GM19023 (cell line): ENCODE measurements at regions not wholly inside any gene's neighbourhood (a gene's known extent, or its start where the extent isn't known, plus 50 kb on each side); places are given as distances from the start of the nearest gene placed in this dataset.

ENCODE experiments used
- ATAC-seq: cut with Tn5 transposase; IDR thresholded peaks from one replicate; pipeline ENCODE4 v1.9.1; 2021; ENCODE audit warnings: mild to moderate bottlenecking, moderate library complexity; ENCODE audit not compliant: unreplicated experiment

DNA sequence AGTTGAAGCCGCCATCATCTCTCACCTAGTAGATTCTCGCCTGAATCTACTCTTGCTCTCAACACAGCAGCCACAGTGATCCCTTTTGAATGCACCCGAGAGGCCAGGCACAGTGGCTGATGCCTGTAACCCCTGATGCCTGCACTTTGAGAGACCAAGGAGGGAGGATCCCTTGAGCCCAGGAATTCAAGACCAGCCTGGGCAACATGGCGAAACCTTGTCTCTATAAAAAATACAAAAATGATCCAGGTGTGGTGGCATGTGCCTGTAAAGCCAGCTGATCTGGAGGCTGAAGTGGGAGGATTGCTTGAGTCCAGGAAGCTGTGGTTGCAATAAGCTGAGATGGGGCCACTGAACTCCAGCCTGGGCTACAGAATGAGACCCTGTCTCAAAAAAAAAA, 60.3 kb upstream of the EML4 start:
- no peak for ATAC-seq

DNA sequence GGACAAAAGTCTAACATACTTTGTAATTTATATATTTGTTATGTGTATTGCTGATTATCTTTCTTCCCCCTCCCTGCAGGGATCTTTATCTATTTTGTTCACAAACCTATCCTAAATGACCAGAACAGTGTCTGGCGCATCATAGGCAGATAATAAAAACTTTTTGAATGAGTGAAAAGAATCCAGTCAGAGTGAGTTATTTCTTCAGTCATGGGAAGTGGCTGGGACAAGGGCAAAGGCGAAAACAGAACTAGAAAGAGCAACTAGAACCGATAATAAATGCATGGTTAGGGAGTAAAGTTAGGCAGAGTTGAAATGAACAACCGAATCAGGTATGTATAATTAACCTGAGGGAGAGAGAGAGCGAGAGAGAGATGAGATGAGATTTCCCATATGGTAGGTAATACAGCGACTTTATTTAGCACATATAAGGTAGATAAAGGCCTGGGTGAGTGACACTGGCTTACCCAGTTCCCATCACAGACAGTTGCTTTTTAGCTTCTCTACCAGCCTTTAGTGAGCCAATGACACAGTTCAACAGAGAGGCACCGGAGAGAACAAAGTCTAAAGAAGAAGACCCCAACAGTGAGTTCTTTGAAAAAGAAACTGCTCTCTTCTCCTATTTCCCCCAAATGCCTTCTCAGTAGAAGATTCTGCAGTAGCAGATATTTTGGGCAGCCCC, 59.1 kb upstream of the EML4 start:
- ATAC-seq = no peak

DNA sequence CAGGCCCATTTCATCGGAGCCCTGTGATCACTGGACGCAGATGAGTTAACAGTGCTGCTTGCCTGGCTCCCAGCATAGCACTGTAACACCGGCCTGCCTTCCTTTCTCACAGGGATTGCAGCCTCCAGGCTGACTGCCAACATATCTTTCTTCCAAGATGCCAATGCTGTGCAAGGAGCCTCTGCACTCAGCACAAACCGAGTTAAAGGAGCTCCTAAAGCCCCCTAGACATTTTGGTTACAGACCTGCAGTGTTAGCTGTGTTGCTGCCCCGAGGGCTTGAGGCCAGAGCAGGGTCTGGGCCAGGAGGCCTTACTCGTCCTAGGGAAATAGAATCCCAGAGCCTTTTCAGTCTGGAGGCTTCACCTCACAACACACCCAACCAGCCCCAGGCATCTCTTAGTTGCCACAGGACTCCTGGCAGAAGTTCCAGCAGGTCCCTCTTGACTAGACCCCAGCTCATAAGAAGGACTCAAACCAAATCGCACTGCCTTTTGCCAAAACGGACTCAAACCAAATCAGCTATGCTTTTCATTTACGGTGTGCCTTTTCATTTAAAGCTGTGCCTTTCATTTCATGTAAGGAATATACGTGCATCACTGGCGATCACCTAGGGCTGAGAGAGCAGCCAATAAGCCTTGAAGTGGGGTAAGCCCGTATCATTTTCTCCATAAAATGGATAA, 58.4 kb upstream of the EML4 start:
- ATAC-seq = no peak

DNA sequence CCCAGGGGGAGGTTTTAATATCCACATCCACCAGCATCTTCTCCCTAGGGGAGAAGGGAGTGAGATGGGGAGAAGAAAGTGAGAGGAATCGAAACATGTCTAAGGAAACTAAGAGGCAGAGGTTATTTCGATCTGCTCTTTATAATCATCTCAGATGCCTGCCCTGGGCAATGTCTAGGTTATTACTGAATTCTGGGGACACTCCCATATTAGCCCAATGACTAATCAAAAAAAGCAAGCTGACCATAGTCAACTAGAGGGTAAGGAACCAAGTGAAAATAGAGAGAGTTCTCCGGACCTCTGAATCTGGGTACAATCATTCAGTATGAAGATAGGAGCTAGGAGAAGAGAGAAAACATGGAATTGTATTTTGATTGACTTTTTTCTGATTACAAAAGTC, 56.7 kb upstream of the EML4 start:
- no peak for ATAC-seq

DNA sequence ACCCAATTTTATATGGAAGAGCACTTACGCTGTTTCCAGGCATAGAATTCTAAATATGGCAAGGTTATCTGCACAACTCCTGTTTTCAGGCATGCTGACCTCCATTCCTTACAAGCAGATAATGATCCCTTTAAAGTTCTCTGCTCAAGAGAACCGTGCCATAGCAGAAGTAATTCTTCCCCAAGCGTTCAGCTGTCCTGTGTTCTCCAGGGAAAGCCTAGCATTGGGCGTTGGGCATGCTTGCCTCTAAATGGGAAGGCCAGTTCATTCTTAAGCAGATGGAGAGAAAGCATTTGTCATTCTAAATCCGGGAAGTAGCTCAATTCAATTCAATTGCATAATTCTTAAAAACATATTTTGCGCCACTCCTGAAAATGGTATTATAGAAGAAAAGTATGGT, 55.7 kb upstream of the EML4 start:
- ATAC-seq = no peak

DNA sequence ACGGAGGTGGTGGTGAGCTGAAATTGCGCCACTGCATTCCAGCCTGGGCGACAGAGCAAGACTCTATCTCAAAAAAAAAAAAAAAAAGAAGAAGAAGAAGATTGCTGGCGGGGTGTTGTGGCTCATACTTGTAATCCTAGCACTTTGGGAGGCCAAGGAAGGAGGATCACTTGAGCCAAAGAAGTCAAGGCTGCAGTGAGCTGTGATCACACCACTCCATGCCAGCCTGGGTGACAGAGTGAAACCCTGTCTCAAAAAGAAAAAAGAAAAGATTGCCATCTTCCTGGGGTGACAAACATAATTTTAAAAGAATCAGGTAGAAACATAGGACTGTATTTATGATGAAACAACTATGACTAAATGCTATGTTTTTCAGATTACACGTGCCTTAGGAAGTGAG, 55.1 kb upstream of the EML4 start:
- ATAC-seq = no peak

DNA sequence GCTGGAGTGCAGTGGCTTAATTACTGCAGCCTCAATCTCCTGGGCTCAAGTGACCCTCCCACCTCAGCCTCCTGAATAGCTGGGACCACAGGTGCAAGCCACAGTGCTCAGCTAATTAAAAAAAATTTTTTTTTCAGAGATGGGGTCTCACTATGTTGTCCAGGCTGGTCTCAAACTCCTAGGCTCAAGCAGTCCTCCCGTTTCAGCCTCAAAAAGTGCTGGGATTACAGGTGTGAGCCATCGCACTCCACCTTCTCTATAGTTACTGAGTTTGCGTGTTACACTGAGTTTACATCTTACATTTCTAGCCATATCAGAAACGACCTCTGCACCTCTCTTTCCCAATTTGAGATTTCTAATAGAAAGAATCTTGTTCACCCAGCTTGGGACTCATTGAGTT, 53.6 kb upstream of the EML4 start:
- ATAC-seq = no peak

DNA sequence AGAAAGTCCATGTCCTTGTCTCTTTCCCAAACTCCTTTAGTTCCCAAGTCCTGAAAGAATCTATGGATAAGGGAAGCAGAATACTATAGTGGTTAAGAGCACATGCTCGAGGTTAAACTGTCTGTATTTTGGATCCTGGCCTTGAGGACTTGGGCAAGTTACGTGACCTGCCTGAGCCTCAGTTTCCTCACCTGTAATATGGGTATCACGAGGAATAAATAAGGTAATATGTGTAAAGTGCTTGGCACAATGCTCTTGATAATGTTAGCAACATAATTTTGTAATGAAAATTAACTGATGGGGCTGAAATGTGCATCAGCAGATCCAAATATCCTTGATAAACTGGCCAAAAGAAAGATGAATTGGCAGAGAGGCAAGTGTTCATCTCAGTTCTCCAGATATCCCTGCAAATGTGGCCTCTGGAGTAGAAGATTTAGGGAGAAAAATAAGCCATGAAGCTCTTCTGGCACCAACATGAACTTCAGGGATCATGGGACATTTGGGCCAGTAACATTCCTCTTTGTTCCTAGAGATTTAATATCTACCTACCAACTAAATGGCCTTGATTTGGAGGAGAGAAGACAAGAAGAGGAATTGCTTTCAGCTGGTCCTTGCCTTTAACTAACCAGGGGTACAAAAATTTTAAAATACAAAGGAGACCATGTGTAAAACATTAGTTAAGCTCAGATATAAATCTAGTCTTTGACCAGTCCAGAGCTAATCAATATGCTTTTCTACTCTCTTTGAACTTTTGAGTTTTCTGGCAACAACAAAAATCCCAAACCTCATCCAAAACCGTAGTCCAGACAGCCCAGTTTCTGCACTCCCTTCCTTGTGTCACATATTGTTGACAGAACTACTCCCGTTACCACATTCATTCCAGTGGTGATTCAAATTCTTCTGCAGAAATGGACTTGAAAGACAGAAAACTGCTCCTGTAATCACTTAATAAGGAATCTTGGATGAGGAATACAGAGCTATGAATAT, 52.7 kb upstream of the EML4 start:
- ATAC-seq = no peak

DNA sequence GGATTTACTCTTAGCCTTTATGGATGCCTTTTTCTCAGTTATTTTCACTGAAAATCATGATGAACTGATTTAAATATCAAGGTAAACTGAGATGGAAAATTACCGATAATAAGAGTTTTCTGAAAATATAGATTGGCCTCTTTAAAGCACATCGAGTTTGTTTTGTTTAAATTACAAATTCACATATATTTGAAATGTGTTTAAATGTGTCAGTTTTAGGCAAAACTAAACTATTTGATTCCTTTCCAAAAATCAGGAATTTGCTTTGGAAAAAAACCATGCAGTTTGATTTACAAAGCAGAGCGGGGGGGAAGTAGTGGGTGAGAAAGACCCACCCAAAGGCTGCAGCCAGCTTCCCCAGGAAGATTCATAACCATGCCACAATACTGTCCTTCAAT, 52.0 kb upstream of the EML4 start:
- no peak for ATAC-seq

DNA sequence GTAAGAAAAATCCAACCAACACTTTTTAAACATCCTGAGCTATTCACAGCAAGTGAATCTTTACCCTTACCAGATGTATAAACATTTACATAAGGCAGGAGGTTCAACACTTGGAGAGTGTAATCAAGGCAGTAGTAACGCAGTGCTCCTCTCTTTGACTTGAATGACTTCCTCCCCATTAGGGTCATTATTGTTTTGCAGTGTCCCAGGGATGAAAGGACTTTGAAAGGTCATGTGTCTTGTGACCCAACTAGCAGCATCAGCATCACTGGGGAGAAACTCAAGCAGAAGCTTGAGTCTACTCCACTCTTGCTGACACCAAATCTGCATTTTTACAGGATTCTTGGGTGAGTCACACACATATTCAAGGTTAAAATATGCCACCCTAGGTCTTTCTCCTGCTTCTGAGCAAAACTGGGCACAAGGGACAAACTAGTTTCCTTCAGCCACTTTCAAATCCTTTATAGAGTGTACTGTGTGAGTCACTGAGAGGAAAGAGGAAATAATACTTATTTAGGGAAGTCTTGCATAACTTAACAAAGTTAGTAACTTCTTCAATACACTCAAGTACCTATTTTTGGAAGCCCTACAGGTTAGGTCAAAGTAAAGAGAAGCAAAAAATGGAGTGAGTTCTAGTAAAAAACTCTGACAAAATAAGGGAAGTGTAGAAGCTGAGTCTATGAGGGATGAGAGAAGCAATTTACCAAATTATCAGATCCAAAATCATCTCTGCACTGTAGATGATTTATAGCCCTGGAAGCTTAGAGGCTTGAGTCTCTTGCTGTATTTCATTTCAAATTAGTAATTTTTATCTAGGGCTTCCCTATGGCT, 51.0 kb upstream of the EML4 start:
- ATAC-seq = peak; percentile 82

DNA sequence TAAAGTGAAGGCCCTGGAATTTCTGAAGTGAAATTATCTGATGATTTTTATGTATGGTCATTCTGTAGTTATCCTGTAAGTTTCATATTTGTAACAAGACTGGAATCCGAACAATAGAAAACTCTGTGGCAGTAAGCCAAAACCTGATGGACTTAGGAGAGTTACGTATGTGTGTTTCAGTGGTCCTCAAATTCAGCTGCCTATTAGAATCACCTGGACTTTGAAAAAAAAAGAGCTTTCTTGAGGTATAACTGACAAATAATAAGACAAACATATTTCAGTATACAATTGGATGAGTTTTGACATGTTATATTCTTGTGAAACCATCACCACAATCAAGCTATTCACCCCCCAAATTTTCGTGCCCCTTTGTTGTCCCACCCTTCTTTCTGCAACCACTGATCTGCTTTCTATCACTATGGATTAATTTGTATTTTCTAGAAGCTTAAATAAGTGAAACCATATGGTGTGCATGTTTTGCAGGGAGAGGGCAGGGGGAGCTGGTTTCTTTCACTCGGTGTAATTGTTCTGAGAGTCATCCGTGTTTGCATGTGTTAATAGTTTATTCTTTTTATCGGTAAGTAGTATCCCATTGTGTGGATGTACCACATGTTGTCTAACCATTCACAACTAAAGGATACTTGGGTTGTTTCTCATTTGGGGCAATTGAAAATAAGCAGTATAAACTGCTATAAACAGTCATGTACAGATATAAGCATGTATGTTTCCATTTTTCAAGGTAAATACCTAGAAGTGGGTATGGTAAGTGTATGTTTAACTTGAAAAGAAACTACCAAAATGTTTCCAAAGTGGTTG, 50.2 kb upstream of the EML4 start:
- no peak for ATAC-seq
